NCI-H1694 (cell line): ENCODE measurements at regions not wholly inside any gene's neighbourhood (a gene's known extent, or its start where the extent isn't known, plus 50 kb on each side); places are given as distances from the start of the nearest gene placed in this dataset.

Experiments used
- DNase-seq: peaks from one replicate; lab custom pipeline; 2025; lab: John Stamatoyannopoulos, UW

DNA sequence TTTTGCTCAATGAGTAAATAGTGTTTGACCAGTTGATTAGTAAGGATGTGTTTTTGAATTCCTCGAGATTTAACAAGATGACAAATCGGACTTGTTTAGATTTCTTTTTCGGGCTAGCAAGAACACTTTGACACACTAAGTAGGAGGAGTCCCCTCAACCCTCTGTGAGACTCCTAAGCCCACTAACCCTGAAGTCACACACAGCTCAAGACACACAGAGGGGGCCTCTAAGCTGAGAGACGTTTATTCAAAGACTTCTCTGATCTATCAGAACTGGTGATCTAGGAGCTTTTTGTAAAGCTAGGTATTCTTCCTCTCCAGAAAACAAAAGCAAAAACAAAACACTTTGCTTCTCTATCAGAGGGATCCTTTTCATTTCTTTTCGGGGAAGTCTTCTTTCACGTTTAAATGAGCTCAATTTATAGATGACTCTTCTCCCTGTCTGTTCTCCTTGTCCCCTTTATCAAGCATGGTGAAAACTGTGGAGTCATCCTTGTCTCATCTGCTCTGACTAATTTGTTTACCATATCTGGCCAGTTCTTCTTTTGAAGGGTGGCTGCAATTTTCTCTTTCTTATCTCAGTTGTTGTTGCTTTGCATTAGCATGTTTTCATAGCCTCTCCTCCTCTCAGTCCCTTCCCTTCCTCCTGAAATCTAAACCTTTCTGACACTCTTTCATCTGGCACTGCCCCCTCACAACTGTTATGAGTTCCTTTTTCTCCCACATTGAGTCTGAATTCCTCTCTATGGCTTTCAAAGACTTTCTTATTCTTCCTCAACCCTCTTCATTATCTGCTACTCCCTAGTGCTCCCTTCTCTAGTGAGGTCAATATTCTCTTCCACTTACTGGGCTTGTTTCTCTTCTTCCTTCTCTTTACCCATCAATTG, 68.5 kb upstream of the RAI14 start:
- DNase-seq, result no peak

DNA sequence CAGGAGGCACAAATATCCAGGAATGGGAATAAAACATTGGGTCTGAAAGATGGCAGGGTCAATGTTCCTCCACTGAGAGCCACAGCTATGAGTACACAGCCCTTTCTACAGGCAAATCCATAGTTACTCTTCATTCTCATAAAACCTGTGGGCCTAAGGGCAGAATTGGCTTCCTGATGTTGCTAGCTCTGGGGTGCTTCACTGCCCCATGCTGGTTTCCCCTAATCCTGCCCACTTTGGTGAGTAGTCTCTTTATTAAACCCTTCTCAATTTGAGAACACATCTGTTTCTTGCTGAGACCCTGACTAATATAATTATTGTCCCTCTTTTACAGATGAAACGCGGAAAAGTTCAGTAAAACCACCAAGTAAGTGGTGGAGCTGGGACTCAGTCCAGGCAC, 66.3 kb upstream of the RAI14 start:
- DNase-seq, result no peak

DNA sequence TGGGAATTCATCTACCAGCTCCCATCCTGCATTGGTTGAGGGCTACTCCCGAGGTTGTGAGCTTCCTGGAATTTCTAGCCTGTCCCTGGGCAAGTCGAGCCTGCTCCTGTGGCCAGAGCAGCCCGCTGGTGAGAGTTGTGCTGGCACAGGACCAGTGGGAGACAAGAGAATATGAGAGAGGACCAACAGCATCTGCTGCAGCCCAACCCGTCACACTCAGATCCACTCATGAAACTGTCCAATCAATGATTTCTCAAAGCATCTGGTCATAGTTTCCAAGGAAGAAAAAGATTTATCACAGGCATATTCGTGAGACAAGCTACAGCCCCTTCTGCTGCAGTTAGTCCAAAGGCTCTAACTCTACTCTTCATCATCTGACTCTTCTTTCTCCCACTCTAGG, 64.4 kb upstream of the RAI14 start:
- DNase-seq, result no peak

DNA sequence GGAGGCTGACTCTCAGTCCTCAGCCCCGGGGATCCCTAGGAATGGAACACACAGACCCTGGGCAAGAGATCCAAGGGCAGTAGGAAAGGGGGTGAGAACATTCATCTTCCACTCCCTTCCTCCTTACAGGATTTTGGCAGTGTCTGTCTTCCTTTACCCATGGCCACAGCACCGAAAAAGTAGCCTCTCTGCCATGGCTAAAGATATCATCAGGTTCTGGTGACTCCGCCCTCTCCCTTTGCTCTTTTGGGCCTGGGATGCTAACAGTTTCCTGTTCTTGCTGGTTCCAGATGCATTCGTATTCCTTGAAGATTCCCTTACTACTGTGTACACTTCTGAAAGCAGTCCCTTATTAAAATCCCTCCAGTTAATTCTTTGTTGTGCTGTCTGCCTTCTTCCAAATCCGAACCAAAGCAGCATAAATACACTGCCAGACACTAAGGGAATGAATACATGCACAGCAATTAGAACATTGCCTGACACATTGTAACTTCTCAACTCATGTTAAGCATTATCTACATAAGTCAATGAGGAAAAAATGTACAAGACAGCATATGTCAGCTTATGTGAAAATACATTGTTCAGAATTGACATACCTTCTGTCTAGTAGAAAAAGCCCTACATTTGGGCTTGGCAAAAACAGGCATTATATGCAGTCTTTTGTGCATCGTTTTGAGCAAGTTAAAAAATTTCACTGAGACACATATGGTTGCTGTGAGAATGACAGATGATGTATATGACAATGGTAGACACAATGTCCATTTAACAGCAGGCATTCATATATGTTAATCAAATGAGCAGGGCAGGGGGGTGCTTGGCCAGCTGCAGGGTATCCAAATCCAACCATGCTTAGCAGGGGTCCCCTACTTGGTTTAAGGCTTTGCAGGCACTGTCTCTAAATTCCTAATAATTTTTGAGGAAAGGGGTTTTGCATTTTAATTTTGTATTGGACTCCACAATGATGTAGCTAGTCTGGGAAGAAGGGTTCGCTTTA, 58.8 kb upstream of the RAI14 start:
- no peak for DNase-seq

DNA sequence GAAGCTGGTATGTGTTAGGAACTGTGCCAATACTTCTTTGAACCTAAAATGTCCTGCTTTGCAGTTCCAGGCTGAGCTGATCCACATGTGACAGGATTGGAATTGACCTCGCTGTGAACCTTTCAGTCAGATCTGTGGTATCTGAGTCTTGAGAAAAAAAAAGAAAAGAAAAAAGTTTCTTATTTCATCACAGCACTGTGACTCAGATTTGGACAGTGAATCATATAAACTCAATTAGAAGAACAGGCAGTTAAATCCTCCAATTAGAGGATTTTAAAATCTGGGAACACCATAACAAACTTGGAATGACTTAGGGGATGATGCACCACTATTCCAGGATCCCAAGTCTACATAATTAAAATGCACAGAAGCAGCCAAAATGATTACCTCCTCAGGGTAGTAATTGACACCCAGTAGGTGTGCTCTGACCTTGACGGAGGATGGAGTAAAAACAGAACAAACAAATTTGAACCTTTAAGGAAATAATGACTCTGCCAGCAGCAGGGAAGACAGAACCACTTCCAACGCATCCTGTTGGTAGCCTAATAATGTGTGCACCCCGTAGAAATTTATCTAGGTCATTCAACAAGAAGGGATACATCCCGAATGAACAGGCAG, 57.8 kb upstream of the RAI14 start:
- DNase-seq, result no peak

DNA sequence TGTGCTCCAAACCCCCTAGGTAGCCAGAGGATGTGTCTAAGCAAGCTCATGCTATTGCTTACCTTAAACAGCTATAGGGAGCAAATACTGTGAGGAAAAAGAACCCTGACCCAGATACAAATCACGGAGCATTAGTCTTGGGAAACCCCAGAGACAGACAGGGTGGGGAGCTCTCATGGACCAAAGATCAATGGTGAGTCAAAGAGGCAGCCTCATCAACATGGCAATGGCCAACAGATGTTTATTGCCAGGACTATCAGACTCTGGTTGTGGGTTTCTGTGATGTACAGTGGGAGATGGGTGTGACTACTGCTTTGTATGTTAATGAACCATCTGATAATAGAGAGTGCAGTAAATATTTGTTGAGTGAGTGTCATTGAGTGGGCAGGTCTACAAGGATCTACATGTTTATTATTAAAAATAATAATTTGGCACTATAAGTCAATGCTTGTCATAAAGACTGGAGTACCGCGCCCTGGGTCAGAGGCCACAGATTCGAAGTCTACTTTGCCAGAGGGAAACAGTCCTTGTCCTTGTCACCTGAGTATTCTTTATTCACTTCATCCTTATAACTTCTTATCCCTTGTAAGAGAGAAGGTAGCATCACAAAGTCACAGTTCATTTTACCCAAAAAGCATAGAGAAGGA, 56.5 kb upstream of the RAI14 start:
- DNase-seq, result no peak

DNA sequence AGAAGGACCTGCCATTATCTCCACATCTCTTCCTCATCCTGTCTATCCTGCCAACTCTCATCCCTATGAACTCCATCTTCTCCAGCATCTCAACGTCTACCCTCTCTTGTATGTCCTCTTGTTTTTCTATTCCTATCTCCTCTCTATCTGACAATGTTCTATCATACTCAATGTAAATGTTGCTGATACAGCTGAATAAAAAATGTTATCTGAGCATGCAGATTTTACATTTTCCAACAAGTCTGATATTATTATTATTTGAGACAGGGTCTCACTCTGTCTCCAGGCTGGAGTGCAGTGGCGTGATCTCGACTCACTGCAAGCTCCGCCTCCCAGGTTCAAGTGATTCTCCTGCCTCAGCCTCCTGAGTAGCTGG, 56.0 kb upstream of the RAI14 start:
- no peak for DNase-seq

DNA sequence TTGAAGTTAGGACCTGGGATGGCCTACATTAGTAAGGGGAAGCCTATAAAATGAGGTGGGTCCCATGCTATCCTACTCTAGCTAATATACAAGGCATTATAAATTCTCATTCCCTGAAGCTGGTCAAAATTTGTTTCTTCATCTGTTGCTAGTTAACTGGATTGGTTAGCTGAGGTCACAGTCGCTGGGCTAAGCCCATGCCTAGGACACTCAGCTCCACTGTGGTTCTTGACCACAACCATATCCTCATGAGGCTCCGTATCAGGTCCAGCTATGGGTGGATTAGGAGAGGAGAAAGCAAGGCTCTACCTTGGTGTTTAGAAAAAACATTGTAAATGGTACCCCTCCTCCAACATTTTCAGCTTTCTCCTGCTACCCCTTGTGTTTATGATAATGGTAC, 52.8 kb upstream of the RAI14 start:
- no peak for DNase-seq

DNA sequence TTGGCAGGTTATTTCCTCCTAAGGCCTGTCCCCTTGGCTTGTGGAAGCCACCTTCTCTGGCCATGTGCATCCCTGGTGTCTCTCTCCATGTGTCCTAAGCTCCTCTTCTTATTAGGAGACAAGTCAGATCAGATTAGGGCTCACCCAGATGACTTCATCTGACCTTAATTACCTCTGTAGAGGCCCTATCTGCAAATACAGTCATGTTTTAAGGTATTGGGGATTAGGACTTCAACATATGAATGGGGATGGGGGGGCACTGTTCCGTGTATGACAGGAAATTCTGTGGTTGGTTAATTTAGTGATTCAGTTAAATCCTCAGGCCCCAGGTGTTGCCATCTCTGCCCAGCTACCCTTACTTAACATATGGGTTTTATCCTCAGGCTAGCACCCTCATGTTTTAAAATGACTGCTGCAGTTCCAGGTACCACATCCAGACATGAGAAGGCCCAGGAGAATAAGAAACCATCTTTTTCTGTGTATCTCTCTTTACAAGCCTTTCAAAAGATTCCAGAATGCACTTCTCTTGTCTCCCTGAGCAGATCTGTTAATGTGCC, 51.9 kb upstream of the RAI14 start:
- DNase-seq, result no peak

DNA sequence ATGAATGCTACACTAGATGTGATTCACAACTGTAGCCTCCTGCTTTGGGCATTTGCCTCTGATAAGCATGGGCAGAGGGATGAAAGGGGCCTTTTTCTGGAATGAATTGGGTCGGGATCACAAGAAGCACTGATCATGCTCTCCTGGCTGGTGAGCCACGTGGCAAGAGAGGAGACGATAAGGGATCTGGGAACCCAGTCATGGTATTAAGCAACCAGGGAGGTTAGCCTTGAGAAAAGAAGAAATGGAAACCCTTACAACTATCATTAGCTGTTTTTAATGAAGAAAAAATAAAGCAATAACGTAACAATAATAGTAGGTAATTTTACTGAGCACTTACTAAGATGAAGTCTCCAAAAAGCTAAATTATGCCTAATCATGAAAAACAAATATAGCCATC, 50.0 kb upstream of the RAI14 start:
- DNase-seq, result no peak
